Head of caudate nucleus (tissue), 42 donors: ENCODE measurements at regions not wholly inside any gene's neighbourhood (a gene's known extent, or its start where the extent isn't known, plus 50 kb on each side); places are given as distances from the start of the nearest gene placed in this dataset.
A peak's percentile ranks its signal among the peaks of the same experiment; 100 is the strongest.

Experiments
- DNase-seq, 42 donors: peaks; one replicate each; pipeline versions ENCODE4 v3.0.0 to v3.0.0-alpha.2; 2020 to 2021; ENCODE audit warnings: mixed read lengths in 7 of 42
- intact Hi-C: fragments of 100-400 bp; cut with DNase I; formaldehyde crosslinking; loops from one replicate; pipeline ENCODE4 v1.15.0; 2022

DNA sequence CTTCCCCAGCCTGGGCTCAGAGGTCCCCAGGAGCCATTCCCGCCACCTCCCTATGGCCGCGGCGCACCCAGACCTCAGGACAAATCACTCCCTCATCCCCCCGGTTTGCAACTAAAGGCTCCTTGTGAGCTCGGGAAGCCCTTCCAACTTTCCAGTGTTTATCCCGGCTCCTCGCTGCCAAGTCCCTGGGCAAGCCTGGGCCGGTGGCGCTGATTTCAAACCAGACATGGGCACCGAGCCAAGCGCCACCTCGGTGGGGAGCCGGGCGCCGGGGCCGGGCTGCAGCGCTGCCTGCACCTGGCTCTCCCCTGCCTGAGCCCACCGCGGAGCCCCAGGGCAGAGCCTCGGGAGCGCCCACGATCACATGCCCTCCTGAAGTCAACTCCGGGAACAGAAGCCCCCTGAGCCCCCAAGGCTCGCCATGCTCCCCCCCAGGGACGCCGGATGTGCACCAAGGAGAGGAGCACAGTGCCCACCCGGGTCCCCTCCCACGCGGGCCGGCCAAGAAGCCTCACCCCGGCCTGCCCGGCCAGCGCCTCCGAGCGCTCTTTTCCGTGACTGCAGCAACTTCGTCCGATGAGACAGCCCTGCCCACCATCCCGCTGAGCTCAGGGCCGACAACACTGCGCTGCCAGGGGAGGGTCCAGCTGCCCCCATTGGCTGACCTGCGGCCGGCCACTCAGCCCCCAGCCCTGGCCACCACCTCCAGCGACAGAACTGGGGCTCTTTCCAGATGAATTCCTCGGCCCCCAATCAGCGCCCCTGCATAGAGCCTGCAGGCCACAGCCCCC, 50.0 kb downstream of the NCOR2 start:
- intact Hi-C loops: loop anchor here (2.0 to 10.0 kb wide), 2 partner anchors 49 to 137 kb away; partner anchors contain the start of gene NCOR2
- peak in 41 of 42 donors; percentile 45 to 90 (median 75) for DNase-seq

- DNase-seq: no peak
- intact Hi-C loops: loop anchor here (10.0 kb wide), 1 partner anchor 138 kb away; no protein-coding TSS in a partner anchor
Measured at GRCh38 chr12:124516850-124517249, 50.6 kb downstream of the NCOR2 start.

GRCh38 chr12:124515981-124516380, 51.4 kb downstream of the NCOR2 start:
- intact Hi-C loops: loop anchor here (10.0 kb wide), 1 partner anchor 139 kb away; no protein-coding TSS in a partner anchor
- DNase-seq: peak in 13 of 42 donors; percentile 33 to 71 (median 53)

- DNase-seq: no peak
- intact Hi-C loops: loop anchor here (10.0 kb wide), 1 partner anchor 140 kb away; no protein-coding TSS in a partner anchor
Measured at GRCh38 chr12:124514996-124515932, 52.1 kb downstream of the NCOR2 start.

- intact Hi-C loops: loop anchor here (10.0 kb wide), 1 partner anchor 140 kb away; no protein-coding TSS in a partner anchor
- DNase-seq: no peak
Measured at GRCh38 chr12:124514145-124514995, 53.0 kb downstream of the NCOR2 start.

GRCh38 chr12:124513297-124513867, 54.0 kb downstream of the NCOR2 start:
- DNase-seq: no peak
- intact Hi-C loops: loop anchor here (10.0 kb wide), 1 partner anchor 141 kb away; no protein-coding TSS in a partner anchor

- peak in 41 of 42 donors; percentile 56 to 94 (median 82) for DNase-seq
- intact Hi-C loops: loop anchor here (10.0 kb wide), 1 partner anchor 142 kb away; no protein-coding TSS in a partner anchor
Measured at GRCh38 chr12:124512667-124513296, 54.6 kb downstream of the NCOR2 start.

DNA sequence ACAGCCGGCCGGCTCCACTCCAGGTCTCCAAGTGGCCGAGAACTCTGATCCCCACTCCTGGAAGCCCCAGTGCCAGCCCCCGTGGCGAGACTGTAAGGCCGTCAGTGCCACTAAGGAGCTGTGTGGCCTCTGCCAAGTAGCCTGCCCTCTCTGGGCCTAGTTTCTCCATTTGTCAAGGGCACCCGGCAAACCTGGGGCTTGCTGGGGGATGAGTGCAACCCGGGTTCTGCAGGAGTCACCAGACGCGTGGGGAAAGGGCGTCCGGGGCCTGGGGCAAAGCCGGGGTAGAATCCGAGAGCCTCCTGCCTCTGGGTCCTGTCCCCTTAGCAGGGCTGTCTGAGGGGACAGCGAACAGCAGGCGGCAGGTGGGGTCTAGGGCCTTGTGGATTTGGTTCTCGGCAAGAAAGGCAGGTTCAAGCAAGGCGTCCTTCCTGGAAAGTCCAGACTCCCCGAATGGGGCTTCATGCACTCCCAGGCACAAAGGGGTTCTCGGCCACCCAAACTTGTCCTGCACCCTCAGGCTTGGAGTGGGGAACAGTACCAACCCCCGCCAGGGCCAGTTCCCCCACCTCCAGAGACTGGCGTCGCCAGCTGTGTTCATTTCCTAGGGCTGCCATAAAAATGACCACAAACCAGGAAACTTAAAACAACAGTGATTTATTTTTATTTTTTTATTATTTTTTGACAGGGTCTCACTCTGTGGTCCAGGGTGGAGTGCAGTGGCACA, 56.0 kb downstream of the NCOR2 start:
- intact Hi-C loops: loop anchor here (10.0 kb wide), 1 partner anchor 143 kb away; no protein-coding TSS in a partner anchor
- no peak for DNase-seq

- intact Hi-C loops: loop anchor here (10.0 kb wide), 1 partner anchor 144 kb away; no protein-coding TSS in a partner anchor
- DNase-seq: peak in 39 of 42 donors; percentile 38 to 84 (median 66)
Measured at GRCh38 chr12:124510301-124510970, 57.0 kb downstream of the NCOR2 start.

GRCh38 chr12:124509676-124510300, 57.6 kb downstream of the NCOR2 start:
- intact Hi-C loops: loop anchor here (10.0 kb wide), 1 partner anchor 145 kb away; no protein-coding TSS in a partner anchor
- peak in 37 of 42 donors; percentile 39 to 84 (median 67) for DNase-seq

DNA sequence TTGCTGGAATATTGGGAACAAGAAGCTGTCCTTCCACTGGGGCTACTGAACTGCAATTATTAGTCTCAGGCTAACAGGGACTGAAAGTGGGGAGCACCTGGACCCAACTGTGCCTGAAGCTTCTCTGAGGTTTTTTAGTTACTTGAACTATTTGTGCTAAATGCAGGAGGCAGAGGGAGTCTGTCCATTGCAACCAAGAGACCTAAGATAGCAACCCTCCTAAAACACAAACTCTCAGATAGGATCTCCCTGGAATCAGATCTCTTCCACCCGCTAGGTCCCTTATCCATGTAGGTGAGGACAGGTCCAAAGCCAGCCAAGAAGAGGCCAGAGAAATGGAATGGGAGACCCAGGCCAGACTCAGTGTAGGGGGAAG, 58.1 kb downstream of the NCOR2 start:
- no peak for DNase-seq
- intact Hi-C loops: no loop called here

DNA sequence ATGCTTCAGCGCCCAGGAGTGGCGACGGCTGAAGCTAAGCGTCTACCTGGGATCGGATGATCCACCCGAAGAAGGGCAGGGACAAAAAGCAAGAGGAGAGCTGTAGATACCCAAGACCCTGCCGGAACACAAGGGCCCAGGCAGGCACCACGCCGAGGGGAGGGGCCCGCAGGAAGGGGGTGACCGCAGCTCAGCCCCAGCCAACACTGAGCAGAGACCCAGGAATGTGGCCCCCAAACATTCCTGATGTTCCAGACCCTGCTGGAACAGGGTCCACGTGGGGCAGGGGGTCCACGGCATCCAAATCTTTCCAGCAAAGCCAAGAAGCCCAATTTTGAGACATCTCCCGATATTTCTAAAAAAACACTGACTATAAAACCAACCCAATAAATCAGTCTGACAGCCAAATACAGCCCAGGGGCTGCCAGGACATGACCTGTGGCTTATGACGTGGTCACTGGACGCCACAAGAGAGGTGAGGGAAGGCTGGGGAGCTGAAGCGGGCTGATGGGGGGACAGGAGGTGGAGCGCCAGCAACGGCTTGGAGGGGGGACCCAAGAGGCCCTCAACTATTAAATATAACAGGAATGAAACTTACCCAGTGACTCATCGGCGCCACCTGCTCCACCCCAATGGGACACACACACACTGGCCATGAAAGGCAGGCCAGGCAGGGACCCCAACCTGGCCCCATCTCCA, 58.9 kb downstream of the NCOR2 start:
- intact Hi-C loops: no loop called here
- DNase-seq: no peak

GRCh38 chr12:124507188-124508109, 60.0 kb downstream of the NCOR2 start:
- no peak for DNase-seq
- intact Hi-C loops: no loop called here

DNA sequence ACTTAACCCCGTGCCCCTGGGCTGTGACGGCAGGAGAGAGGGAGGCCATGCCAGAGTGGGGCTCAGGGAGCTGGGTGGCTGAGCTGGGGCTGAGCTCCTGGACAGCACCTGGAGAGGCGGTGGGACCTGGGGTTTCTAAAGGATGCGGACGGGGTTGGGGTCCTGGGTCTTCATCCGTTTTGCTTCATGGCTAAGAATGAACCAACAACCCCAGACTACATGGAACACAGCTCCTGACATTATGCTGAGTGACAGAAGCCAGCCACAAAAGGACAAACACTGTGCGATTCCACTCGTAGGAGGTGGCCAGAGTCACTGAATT, 60.6 kb downstream of the NCOR2 start:
- intact Hi-C loops: no loop called here
- DNase-seq: no peak
